CD4-positive, alpha-beta T cell (primary cell): ENCODE measurements at regions not wholly inside any gene's neighbourhood (a gene's known extent, or its start where the extent isn't known, plus 50 kb on each side); places are given as distances from the start of the nearest gene placed in this dataset.
"Not testable (repeated sequence)": the region's sequence is repeated elsewhere in the genome, so short reads cannot be mapped to it uniquely, and the experiment has no call there.

Experiments used
- ATAC-seq: fragments of 200-7000 bp; cut with Tn5 transposase; one replicate; pipeline ENCODE4 v1.10.0; 2022; ENCODE audit warnings: mild to moderate bottlenecking; ENCODE audit not compliant: poor library complexity
- CTCF ChIA-PET: fragments of 350-600 bp; sonication (Branson Sonifier 250); formaldehyde crosslinking; loops from one replicate; lab custom pipeline; 2021; ENCODE audit warnings: antibody characterized with exemption, inconsistent platforms; lab: Charles Lee
- POLR2A ChIA-PET: fragments of 350-600 bp; sonication (Branson Sonifier 250); formaldehyde crosslinking; loops from one replicate; lab custom pipeline; 2021; ENCODE audit warnings: antibody characterized with exemption, inconsistent platforms; lab: Charles Lee
- DNase-seq, 14 experiments: peaks; one replicate each; pipeline ENCODE4 v3.0.0-alpha.2; 2013 to 2020; ENCODE audit warnings: mixed read lengths in 2 of 14
- H3K27ac ChIP-seq, 2 donors: one replicate each; pipeline versions ENCODE4 v1.5.1 to v1.7.0; 2013; ENCODE audit warnings: low read length in 2 of 2, low read depth in 1 of 2, mild to moderate bottlenecking in 1 of 2
- H3K27me3 ChIP-seq, 2 experiments: 1 replicate in 1 of 2; 2 replicates in 1 of 2; pipeline versions ENCODE4 v1.6.1 to v1.7.0; 2013; ENCODE audit warnings: low read length in 2 of 2, control low read depth in 1 of 2, mild to moderate bottlenecking in 1 of 2, moderate library complexity in 1 of 2; ENCODE audit not compliant: insufficient read depth in 2 of 2, control insufficient read depth in 1 of 2
- H3K36me3 ChIP-seq: one replicate; pipeline ENCODE4 v1.6.1; 2013; ENCODE audit warnings: low read length, control low read depth; ENCODE audit not compliant: insufficient read depth
- H3K4me1 ChIP-seq: one replicate; pipeline ENCODE4 v1.6.1; 2013; ENCODE audit warnings: low read length, control low read depth; ENCODE audit not compliant: insufficient read depth
- H3K4me3 ChIP-seq: one replicate; pipeline ENCODE4 v1.5.1; 2013; ENCODE audit warnings: mild to moderate bottlenecking, low read length, moderate library complexity
- H3K9me3 ChIP-seq, 2 experiments: 1 replicate in 1 of 2; 2 replicates in 1 of 2; pipeline versions ENCODE4 v1.6.1 to v1.7.0; 2013; ENCODE audit warnings: low read length in 2 of 2, mild to moderate bottlenecking in 2 of 2, control low read depth in 1 of 2, moderate library complexity in 1 of 2; ENCODE audit not compliant: control insufficient read depth in 1 of 2, insufficient read depth in 1 of 2
- H3K27ac Mint-ChIP-seq: one replicate; pipeline ENCODE4 v1.8.0; 2020; ENCODE audit warnings: mixed read lengths
- H3K27me3 Mint-ChIP-seq: one replicate; pipeline ENCODE4 v1.8.0; 2021; ENCODE audit warnings: mixed read lengths
- H3K36me3 Mint-ChIP-seq: one replicate; pipeline ENCODE4 v1.8.0; 2021; ENCODE audit warnings: low read depth, mixed read lengths
- H3K4me1 Mint-ChIP-seq: one replicate; pipeline ENCODE4 v1.8.0; 2021; ENCODE audit warnings: low read depth, mixed read lengths
- H3K4me3 Mint-ChIP-seq: one replicate; pipeline ENCODE4 v1.8.0; 2020; ENCODE audit warnings: mild to moderate bottlenecking, mixed read lengths
- H3K9me3 Mint-ChIP-seq: one replicate; pipeline ENCODE4 v1.8.0; 2020; ENCODE audit warnings: mixed read lengths
- CTCF ChIP-seq: fragments of 200-600 bp; IDR thresholded peaks from one replicate; pipeline ENCODE4 v1.8.0; 2022; ENCODE audit warnings: antibody characterized with exemption, mild to moderate bottlenecking
- intact Hi-C, 2 experiments: fragments of 100-400 bp; cut with DNase I in 1 of 2; cut with micrococcal nuclease in 1 of 2; formaldehyde crosslinking; loops; one replicate each; pipeline versions ENCODE4 v1.15.1 to v1.9.0; 2023 to 2025; cut with DNase I, micrococcal nuclease

GRCh38 chrX:150268839-150269355 lies 94.2 kb upstream of the MAMLD1 start:
- intact Hi-C loops, result no loop called here
- Histone ChIP-seq H3K27me3 (no peaks in the 10 kb centered on the region), H3K27ac (no peak overlapping the region), H3K36me3 (no peaks in the 10 kb centered on the region), H3K4me1 (no peaks in the 10 kb centered on the region), H3K9me3 (no peaks in the 10 kb centered on the region), H3K4me3 (no peak overlapping the region)
- DNase-seq (no peak), ATAC-seq (no peak)
- H3K27ac Mint-ChIP-seq, result no peak overlapping the region
- no peak overlapping the region for H3K4me3 Mint-ChIP-seq
- TF ChIP-seq CTCF, result no peak
- ChIA-PET POLR2A (no interaction called here), CTCF (no interaction called here)
- H3K9me3 Mint-ChIP-seq, result no peaks in the 10 kb centered on the region
- H3K36me3 Mint-ChIP-seq, result no peaks in the 10 kb centered on the region
- H3K27me3 Mint-ChIP-seq, result no peaks in the 10 kb centered on the region
- no peaks in the 10 kb centered on the region for H3K4me1 Mint-ChIP-seq

- Histone ChIP-seq H3K4me3 (no peak overlapping the region), H3K27me3 (no peaks in the 10 kb centered on the region), H3K9me3 (no peaks in the 10 kb centered on the region), H3K36me3 (no peaks in the 10 kb centered on the region), H3K4me1 (no peaks in the 10 kb centered on the region), H3K27ac (no peak overlapping the region)
- no peaks in the 10 kb centered on the region for H3K36me3 Mint-ChIP-seq
- intact Hi-C loops, result no loop called here
- H3K27me3 Mint-ChIP-seq, result no peaks in the 10 kb centered on the region
- TF ChIP-seq CTCF, result no peak
- no peak overlapping the region for H3K4me3 Mint-ChIP-seq
- ChIA-PET CTCF (no interaction called here), POLR2A (no interaction called here)
- no peak for DNase-seq
- H3K4me1 Mint-ChIP-seq, result no peaks in the 10 kb centered on the region
- no peak for ATAC-seq
- no peaks in the 10 kb centered on the region for H3K9me3 Mint-ChIP-seq
- H3K27ac Mint-ChIP-seq, result no peak overlapping the region
Measured at GRCh38 chrX:150269605-150270254, 93.4 kb upstream of the MAMLD1 start.

- H3K9me3 Mint-ChIP-seq, result no peaks in the 10 kb centered on the region
- ChIA-PET POLR2A (no interaction called here), CTCF (no interaction called here)
- no peak overlapping the region for H3K4me3 Mint-ChIP-seq
- H3K27me3 ChIP-seq, result no peaks in the 10 kb centered on the region
- H3K4me1 ChIP-seq, result no peaks in the 10 kb centered on the region
- H3K27ac ChIP-seq, result no peak overlapping the region
- H3K27ac Mint-ChIP-seq, result no peak overlapping the region
- H3K27me3 Mint-ChIP-seq, result no peaks in the 10 kb centered on the region
- H3K9me3 ChIP-seq, result no peaks in the 10 kb centered on the region
- H3K4me1 Mint-ChIP-seq, result no peaks in the 10 kb centered on the region
- no peak for TF ChIP-seq CTCF
- intact Hi-C loops, result no loop called here
- ATAC-seq (no peak), DNase-seq (no peak)
- H3K36me3 ChIP-seq, result no peaks in the 10 kb centered on the region
- H3K36me3 Mint-ChIP-seq, result no peaks in the 10 kb centered on the region
- H3K4me3 ChIP-seq, result no peak overlapping the region
Measured at GRCh38 chrX:150270622-150271021, 92.5 kb upstream of the MAMLD1 start.

DNA sequence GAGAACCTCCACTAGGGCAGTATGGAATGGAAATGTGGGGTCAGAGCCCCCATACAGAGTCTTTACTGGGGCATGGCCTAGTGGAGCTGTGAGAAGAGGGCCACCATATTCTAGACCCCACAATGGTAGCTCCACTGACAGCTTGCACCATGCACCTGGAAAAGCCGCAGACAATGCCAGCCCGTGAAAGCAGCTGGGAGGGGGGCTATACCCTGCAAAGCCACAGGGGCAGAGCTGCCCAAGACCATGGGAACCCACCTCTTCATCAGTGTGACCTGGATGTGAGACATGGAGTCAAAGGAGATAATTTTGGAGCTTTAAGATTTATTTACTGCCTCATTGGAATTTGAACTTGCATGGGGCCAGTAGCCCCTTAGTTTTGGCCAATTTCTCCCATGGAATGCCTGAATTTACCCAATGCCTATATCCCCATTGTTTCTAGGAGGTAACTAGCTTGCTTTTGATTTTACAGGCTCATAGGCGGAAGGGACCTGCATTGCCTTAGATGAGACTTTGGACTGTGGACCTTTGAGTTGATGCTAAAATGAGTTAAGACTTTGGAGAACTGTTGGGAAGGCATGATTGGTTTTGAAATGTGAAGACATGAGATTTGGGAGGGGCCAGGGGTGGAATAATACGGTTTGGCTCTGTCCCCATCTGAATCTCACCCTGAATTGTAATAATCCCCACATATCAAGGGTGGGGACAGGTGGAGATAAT lies 89.4 kb upstream of the MAMLD1 start:
- not testable (repeated sequence) for DNase-seq, H3K27me3 Mint-ChIP-seq, H3K4me3 ChIP-seq

More for the DNA sequence above, 89.4 kb upstream of the MAMLD1 start:
- H3K4me3 Mint-ChIP-seq, POLR2A ChIA-PET, H3K4me1 Mint-ChIP-seq, ATAC-seq, H3K9me3 ChIP-seq, CTCF ChIA-PET, H3K27ac ChIP-seq, H3K27me3 ChIP-seq, H3K4me1 ChIP-seq, intact Hi-C loops, H3K27ac Mint-ChIP-seq, H3K36me3 ChIP-seq, H3K9me3 Mint-ChIP-seq, H3K36me3 Mint-ChIP-seq: not testable (repeated sequence)
